ENCODE measurements at regions not wholly inside any gene's neighbourhood (a gene's known extent, or its start where the extent isn't known, plus 50 kb on each side); places are given as distances from the start of the nearest gene placed in this dataset.

DNA sequence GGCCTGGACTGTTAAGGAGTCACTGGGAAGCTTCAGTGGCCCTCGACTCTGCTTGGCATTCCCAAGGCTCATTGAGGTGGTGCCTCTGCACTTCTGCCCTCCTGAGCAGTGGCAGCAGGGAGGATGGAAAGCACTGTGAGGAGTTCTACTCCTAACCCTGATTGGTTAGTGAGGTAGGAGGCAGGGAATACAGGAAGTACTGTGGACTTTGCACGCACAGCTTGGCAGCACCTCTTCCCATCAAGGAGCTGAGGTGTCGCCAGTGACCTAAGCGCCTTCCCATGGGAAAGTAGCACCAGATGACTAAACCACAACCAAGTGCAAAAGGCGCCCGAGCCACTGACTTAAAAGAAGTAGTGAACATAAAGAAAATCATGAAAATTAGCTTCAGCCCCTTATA, 152.5 kb upstream of the CADM1 start:
- ATAC-seq: no peak; a peak in 1 of 6 replicates

DNA sequence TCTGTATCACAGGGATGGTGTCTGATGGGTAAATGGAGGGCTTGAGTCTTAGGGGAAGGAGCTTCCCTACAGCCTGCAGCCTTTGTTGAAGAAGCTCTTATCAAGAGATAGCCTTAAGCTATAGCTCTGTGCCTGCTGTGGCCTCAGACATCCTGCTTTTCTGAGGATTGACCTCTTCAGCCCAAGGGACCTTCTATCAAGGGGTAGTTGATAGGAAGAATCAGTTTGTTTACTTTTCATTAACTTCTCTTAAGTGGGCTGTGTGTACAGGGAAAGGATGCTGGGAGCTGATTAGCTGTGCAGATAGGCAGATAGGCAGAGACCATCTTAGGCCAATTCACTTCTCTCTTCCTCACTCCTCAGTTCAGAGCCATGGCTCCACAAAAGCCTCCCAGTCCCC, 151.8 kb upstream of the CADM1 start:
- Histone ChIP-seq H3K27ac (no peak overlapping the region), H3K4me3 (no peak overlapping the region), H3K4me1 (no peaks in the 10 kb centered on the region), H3K4me2 (no peak overlapping the region), H3K9me3 (no peaks in the 10 kb centered on the region)
- FAIRE-seq (no peak), ATAC-seq (no peak), DNase-seq (ENCODE audit: low read depth in 1 of 2, low spot score in 1 of 2) (no peak)
- CTCF ChIA-PET: no interaction called here
- POLR2A ChIA-PET: no interaction called here
- TF ChIP-seq, protein P1, sequence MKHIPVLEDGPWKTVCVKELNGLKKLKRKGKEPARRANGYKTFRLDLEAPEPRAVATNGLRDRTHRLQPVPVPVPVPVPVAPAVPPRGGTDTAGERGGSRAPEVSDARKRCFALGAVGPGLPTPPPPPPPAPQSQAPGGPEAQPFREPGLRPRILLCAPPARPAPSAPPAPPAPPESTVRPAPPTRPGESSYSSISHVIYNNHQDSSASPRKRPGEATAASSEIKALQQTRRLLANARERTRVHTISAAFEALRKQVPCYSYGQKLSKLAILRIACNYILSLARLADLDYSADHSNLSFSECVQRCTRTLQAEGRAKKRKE (CRISPR knock-in tag; IDR thresholded peaks at IDR 0.05; ENCODE audit: low read depth): no peak
- TF ChIP-seq CHD2 (IDR thresholded peaks at IDR 0.05; ENCODE audit: low read length, partially characterized antibody) (no peak), CHD4 (IDR thresholded peaks at IDR 0.05; ENCODE audit: borderline replicate concordance) (no peak), SMC3 (IDR thresholded peaks at IDR 0.05) (no peak), FOSB (CRISPR knock-in tag; IDR thresholded peaks at IDR 0.05) (no peak), JUNB (IDR thresholded peaks at IDR 0.05) (no peak), TP53 (CRISPR knock-in tag; IDR thresholded peaks at IDR 0.05) (no peak), RFX5 (IDR thresholded peaks at IDR 0.05) (no peak), ESRRA (IDR thresholded peaks at IDR 0.05; ENCODE audit: borderline replicate concordance, low read length) (no peak), ELK1 (IDR thresholded peaks at IDR 0.05; ENCODE audit: low read depth, low read length) (no peak)
- TF ChIP-seq, protein P2, sequence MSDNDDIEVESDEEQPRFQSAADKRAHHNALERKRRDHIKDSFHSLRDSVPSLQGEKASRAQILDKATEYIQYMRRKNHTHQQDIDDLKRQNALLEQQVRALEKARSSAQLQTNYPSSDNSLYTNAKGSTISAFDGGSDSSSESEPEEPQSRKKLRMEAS (IDR thresholded peaks at IDR 0.05): no peak

More for the DNA sequence above, 152.5 kb upstream of the CADM1 start:
- Histone ChIP-seq H3K27ac (no peak overlapping the region), H3K4me2 (no peak overlapping the region), H3K9me3 (no peaks in the 10 kb centered on the region), H3K4me1 (no peaks in the 10 kb centered on the region), H3K4me3 (no peak overlapping the region)
- CTCF ChIA-PET: interaction anchor here (0.6 kb wide), 1 partner anchor 56 kb away, joined by 3 read pairs; no protein-coding TSS in a partner anchor
- no peak for TF ChIP-seq ESRRA (IDR thresholded peaks at IDR 0.05; ENCODE audit: borderline replicate concordance, low read length)
- DNase-seq (ENCODE audit: low read depth in 1 of 2, low spot score in 1 of 2) (peak in 1 of 2 experiments; percentile 27), FAIRE-seq (no peak)
- POLR2A ChIA-PET: no interaction called here
- WGBS (ENCODE audit: missing lambda C conversion rate): 64% methylated on average over 5 of the region's 6 CpGs

DNA sequence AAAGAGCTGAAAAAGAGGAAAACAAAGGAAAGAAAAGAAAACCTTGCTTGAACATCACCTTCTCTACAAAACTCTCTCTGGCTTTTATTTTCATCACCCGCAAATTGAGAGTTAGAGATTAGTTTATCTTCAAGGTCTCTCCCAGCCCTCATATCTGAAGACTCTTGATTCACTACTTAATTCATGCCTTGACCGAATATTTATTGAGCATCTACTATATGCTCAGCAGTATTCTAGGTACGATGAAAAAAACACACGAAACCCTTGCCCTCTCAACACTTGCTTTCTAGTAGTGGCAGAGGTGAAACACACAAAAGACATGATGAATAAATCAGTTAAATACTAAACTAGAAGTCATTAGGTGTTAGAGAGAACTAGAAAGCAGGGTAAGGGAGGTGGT, 150.6 kb upstream of the CADM1 start:
- DNase-seq (ENCODE audit: low read depth in 1 of 2, low spot score in 1 of 2): no peak
- 32% methylated on average over 4 of the region's 4 CpGs for WGBS (ENCODE audit: missing lambda C conversion rate)

GRCh38 chr11:115653926-115654325, 149.7 kb upstream of the CADM1 start:
- POLR2A ChIA-PET: no interaction called here
- whole genome bisulfite sequencing (ENCODE audit: missing lambda C conversion rate): 52% methylated on average over 13 of the region's 13 CpGs
- FAIRE-seq: no peak
- TF ChIP-seq NR3C1 (IDR thresholded peaks at IDR 0.05) (no peak), RAD21 (conservative IDR thresholded peaks at IDR 0.05 in 1 of 2, IDR thresholded peaks at IDR 0.05 in 1 of 2) (no peak), TP53 (CRISPR knock-in tag; IDR thresholded peaks at IDR 0.05) (no peak), FOSL2 (IDR thresholded peaks at IDR 0.05) (no peak), FOSL2 (CRISPR knock-in tag; IDR thresholded peaks at IDR 0.05) (no peak)
- TF ChIP-seq, protein P3, sequence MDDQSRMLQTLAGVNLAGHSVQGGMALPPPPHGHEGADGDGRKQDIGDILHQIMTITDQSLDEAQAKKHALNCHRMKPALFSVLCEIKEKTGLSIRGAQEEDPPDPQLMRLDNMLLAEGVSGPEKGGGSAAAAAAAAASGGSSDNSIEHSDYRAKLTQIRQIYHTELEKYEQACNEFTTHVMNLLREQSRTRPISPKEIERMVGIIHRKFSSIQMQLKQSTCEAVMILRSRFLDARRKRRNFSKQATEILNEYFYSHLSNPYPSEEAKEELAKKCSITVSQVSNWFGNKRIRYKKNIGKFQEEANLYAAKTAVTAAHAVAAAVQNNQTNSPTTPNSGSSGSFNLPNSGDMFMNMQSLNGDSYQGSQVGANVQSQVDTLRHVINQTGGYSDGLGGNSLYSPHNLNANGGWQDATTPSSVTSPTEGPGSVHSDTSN (IDR thresholded peaks at IDR 0.05): no peak
- Histone ChIP-seq H3K4me2 (no peak overlapping the region), H3K4me1 (no peaks in the 10 kb centered on the region), H3K4me3 (no peak overlapping the region), H3K27ac (no peak overlapping the region), H3K9me3 (no peaks in the 10 kb centered on the region)
- no peak for DNase-seq (ENCODE audit: low read depth in 1 of 2, low spot score in 1 of 2)
- ATAC-seq: no peak
- CTCF ChIA-PET: interaction anchor here (1.0 to 1.2 kb wide), 3 partner anchors 9 to 30 kb away, joined by 3 to 5 read pairs (median 4); no protein-coding TSS in a partner anchor

More for the DNA sequence above, 150.6 kb upstream of the CADM1 start:
- no peaks in the 10 kb centered on the region for H3K9me3 ChIP-seq
- FAIRE-seq (no peak), ATAC-seq (no peak)
- ChIA-PET CTCF (no interaction called here), POLR2A (no interaction called here)
- no peak overlapping the region for H3K27ac ChIP-seq
- H3K4me3 ChIP-seq: no peak overlapping the region
- TF ChIP-seq HOXB5 (CRISPR knock-in tag; IDR thresholded peaks at IDR 0.05): no peak
- TF ChIP-seq ZNF302 (CRISPR knock-in tag; IDR thresholded peaks at IDR 0.05): no peak
- no peak overlapping the region for H3K4me2 ChIP-seq
- no peaks in the 10 kb centered on the region for H3K4me1 ChIP-seq
